K562 (cell line): ENCODE measurements at regions not wholly inside any gene's neighbourhood (a gene's known extent, or its start where the extent isn't known, plus 50 kb on each side); places are given as distances from the start of the nearest gene placed in this dataset.

Source experiments
- ARNT ChIP-seq, 2 experiments: fragments of 450-650 bp; IDR thresholded peaks; 2 replicates each; pipeline ENCODE4 v1.6.1; 2016; ENCODE audit warnings: mild to moderate bottlenecking in 1 of 2
- CHCHD3 ChIP-seq: fragments of 250-450 bp; sonication (Bioruptor Pico); IDR thresholded peaks from 2 replicates; pipeline ENCODE4 v2.1.2; 2022; ENCODE audit warnings: mild to moderate bottlenecking
- CTCF ChIP-seq, 3 experiments: IDR thresholded peaks in 2 of 3; conservative IDR thresholded peaks in 1 of 3; 2 replicates each; pipeline ENCODE4 v1.5.1; 2011 to 2012; ENCODE audit warnings: low read length in 3 of 3, mild to moderate bottlenecking in 3 of 3, control low read depth in 2 of 3, improper control_type of control experiment in 1 of 3, inconsistent platforms in 1 of 3, low read depth in 1 of 3, mixed read lengths in 1 of 3, moderate library complexity in 1 of 3; ENCODE audit not compliant: insufficient read depth in 2 of 3
- EZH2 ChIP-seq: IDR thresholded peaks from 2 replicates; pipeline ENCODE4 v1.6.1; 2012; ENCODE audit warnings: low read depth, mild to moderate bottlenecking, inconsistent platforms, low read length, borderline replicate concordance
- MEF2D ChIP-seq: conservative IDR thresholded peaks from 2 replicates; pipeline ENCODE4 v1.6.1; 2016; ENCODE audit warnings: low read depth, missing genetic modification characterization, missing compliant biosample characterization
- RCOR1 ChIP-seq, 2 experiments: IDR thresholded peaks; 2 replicates each; pipeline ENCODE4 v1.6.1; 2012; ENCODE audit warnings: low read depth in 2 of 2, low read length in 2 of 2, borderline replicate concordance in 1 of 2, improper control_type of control experiment in 1 of 2
- SIX5 ChIP-seq, 2 experiments: IDR thresholded peaks; 2 replicates each; pipeline ENCODE4 v1.6.1; 2011; ENCODE audit warnings: low read length in 2 of 2, borderline replicate concordance in 1 of 2, low read depth in 1 of 2, mild to moderate bottlenecking in 1 of 2, moderate library complexity in 1 of 2; ENCODE audit not compliant: insufficient read depth in 1 of 2
- SMC3 ChIP-seq: conservative IDR thresholded peaks from 2 replicates; pipeline ENCODE4 v1.6.1; 2011; ENCODE audit warnings: low read depth, low read length, improper control_type of control experiment; ENCODE audit not compliant: insufficient read depth
- SRSF9 ChIP-seq: fragments of 200-400 bp; formaldehyde crosslinking; IDR thresholded peaks from 2 replicates; pipeline ENCODE4 v1.6.1; 2017; ENCODE audit warnings: low read depth, low read length, borderline replicate concordance
- STAT5A ChIP-seq: IDR thresholded peaks from 2 replicates; pipeline ENCODE4 v1.6.1; 2012; ENCODE audit warnings: low read length, inconsistent platforms, borderline replicate concordance
- TCF7 ChIP-seq: sonication (generic); IDR thresholded peaks from 2 replicates; pipeline ENCODE4 v1.6.1; 2016; ENCODE audit warnings: antibody characterized with exemption, borderline replicate concordance

GRCh38 chr2:5332925-5333324, 359.3 kb upstream of the SOX11 start:
- TF ChIP-seq SIX5 (IDR thresholded peaks at IDR 0.05; ENCODE audit: borderline replicate concordance in 1 of 2, insufficient read depth in 1 of 2, low read depth in 1 of 2, low read length in 2 of 2): no peak
- no peak for TF ChIP-seq CTCF (IDR thresholded peaks at IDR 0.05 in 2 of 3, conservative IDR thresholded peaks at IDR 0.05 in 1 of 3; ENCODE audit: insufficient read depth in 2 of 3, low read depth in 1 of 3, low read length in 3 of 3)
- no peak for TF ChIP-seq TCF7
- TF ChIP-seq RCOR1 (IDR thresholded peaks at IDR 0.05; ENCODE audit: borderline replicate concordance in 1 of 2, low read depth in 2 of 2, low read length in 2 of 2): no peak
- no peak for TF ChIP-seq MEF2D
- TF ChIP-seq SMC3: no peak
- no peak for TF ChIP-seq CHCHD3
- no peak for TF ChIP-seq SRSF9
- no peak for TF ChIP-seq STAT5A
- no peak for TF ChIP-seq ARNT (IDR thresholded peaks at IDR 0.05)
- no peak for TF ChIP-seq EZH2
